Omental fat pad (tissue), 3 donors: ENCODE measurements at regions not wholly inside any gene's neighbourhood (a gene's known extent, or its start where the extent isn't known, plus 50 kb on each side); places are given as distances from the start of the nearest gene placed in this dataset.

Source experiments
- ATAC-seq: fragments of 150-250 bp; one replicate; pipeline ENCODE4 v1.9.1; 2016; ENCODE audit warnings: mild to moderate bottlenecking, moderate library complexity; ENCODE audit not compliant: low FRiP score
- DNase-seq: peaks from one replicate; pipeline ENCODE4 v3.0.0-alpha.2; 2019; ENCODE audit warnings: low spot score
- CTCF ChIP-seq, 3 donors: fragments of 450-650 bp; IDR thresholded peaks; one replicate each; pipeline ENCODE4 v1.5.1; 2016 to 2017; ENCODE audit warnings: antibody characterized with exemption in 3 of 3, mild to moderate bottlenecking in 3 of 3, moderate library complexity in 2 of 3

GRCh38 chr20:23166563-23166962 is 80.4 kb upstream of the CD93 start:
- TF ChIP-seq CTCF (IDR thresholded peaks at IDR 0.05) = no peak
- no peak for DNase-seq

GRCh38 chr20:23165964-23166363 is 79.8 kb upstream of the CD93 start:
- no peak for DNase-seq
- no peak for ATAC-seq
- no peak for TF ChIP-seq CTCF (IDR thresholded peaks at IDR 0.05)

More at GRCh38 chr20:23166563-23166962, 80.4 kb upstream of the CD93 start:
- no peak for ATAC-seq

- TF ChIP-seq CTCF (IDR thresholded peaks at IDR 0.05) = no peak
- ATAC-seq (no peak), DNase-seq (no peak)
These were observed 79.2 kb upstream of the CD93 start for GRCh38 chr20:23165307-23165750.

GRCh38 chr20:23164176-23164601 is 78.1 kb upstream of the CD93 start:
- no peak for DNase-seq
- no peak for TF ChIP-seq CTCF (IDR thresholded peaks at IDR 0.05)
- no peak for ATAC-seq

- ATAC-seq = no peak
- no peak for DNase-seq
- no peak for TF ChIP-seq CTCF (IDR thresholded peaks at IDR 0.05)
These were observed 77.4 kb upstream of the CD93 start for GRCh38 chr20:23163562-23163961.

GRCh38 chr20:23162887-23163286 is 76.8 kb upstream of the CD93 start:
- no peak for TF ChIP-seq CTCF (IDR thresholded peaks at IDR 0.05)
- no peak for ATAC-seq
- no peak for DNase-seq

- ATAC-seq = peak; percentile 55
- DNase-seq = peak; percentile 90
- TF ChIP-seq CTCF (IDR thresholded peaks at IDR 0.05) = no peak
These were observed 76.0 kb upstream of the CD93 start for GRCh38 chr20:23161968-23162696.
